HG02981 (cell line): ENCODE measurements at regions not wholly inside any gene's neighbourhood (a gene's known extent, or its start where the extent isn't known, plus 50 kb on each side); places are given as distances from the start of the nearest gene placed in this dataset.

ENCODE experiments used
- ATAC-seq: cut with Tn5 transposase; IDR thresholded peaks from one replicate; pipeline ENCODE4 v1.9.1; 2021; ENCODE audit warnings: mild to moderate bottlenecking, moderate library complexity; ENCODE audit not compliant: unreplicated experiment

DNA sequence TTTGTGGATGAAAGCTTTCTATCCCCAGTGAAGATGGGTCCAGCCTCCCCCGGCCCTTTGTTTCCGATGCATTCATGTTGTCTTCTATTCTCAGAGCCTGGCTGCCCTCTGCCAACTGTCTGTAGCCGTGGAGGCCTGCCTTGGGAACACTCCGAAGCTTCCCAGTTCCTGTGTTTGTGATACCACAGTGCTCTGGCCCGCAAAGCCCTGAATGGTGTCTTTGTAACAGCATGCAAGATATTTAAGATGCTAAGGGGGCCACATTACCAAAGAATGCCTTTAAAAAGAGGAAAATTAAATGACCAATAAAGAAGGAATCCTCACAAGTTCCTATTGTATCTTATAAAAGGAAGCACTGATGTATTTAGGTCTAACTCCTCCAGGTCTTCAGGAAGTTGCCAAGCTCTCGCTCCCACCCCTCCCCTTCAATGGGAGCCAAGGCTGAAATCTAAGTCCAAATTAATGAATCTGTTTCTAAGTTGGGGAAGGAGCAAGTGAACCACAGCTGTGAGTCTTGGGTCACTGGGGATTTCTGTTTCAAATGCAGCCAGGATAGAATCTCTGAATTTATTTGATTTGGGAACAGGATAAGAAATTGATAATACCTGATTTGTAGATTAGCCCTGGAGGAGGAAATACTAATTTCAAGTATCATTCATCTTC lies 596.1 kb downstream of the QKI start:
- ATAC-seq = no peak

DNA sequence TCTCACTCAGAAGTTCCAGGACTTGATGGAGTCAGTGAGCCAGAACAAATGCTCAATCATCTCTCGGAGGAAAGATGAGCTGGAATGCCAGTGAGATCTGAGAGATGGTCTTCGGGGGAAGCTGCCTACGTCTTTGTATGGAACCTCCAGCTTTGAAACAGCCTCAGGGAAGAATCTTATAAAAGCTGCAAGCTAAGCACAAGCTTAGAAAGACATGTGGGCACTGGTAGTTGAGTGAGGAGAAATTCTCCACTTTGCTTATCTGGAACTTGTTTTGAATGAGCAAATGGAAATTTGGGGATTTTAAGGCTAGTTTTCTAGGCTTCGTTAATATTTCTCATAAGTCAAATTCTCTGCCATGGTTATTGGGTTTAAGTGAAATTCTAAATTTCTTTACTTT lies 594.4 kb downstream of the QKI start:
- ATAC-seq = no peak

DNA sequence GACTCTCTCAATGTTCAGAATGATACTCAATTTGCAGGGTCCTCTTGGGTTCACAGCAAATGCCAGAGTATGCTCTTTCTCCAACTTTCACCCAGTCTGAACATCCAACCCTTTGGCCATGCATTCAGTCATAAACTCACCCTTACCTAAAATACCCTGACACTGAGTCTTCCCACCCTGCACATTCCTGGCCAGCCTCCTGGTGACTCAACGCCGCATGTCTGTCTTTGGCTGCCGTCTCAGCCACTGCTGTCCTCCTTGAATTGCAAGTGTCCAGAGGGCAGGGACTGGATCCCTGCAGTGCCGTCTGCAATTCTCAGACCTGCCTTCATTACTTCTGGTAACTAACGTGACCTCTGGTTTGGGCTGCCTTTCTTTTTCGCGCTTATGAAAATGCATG lies 593.4 kb downstream of the QKI start:
- ATAC-seq = no peak

DNA sequence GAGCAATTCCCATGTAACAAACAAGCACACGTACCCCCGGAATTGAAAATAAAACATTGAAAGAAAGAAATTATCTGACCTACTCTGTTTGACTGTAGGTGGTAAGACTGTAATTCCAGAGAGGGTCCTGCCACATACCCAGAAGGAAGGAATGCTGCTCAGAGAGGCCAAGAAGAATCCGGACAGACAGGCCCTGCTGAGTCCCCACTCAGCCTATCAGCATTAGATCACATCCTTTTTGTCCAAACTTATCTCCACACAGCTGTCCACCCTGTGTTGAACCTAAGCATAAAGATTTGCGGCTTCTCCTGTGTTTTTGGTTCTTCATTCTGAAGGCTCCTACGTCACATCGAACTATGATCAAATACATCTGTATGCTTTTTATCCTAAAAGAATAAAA lies 591.9 kb downstream of the QKI start:
- no peak for ATAC-seq

DNA sequence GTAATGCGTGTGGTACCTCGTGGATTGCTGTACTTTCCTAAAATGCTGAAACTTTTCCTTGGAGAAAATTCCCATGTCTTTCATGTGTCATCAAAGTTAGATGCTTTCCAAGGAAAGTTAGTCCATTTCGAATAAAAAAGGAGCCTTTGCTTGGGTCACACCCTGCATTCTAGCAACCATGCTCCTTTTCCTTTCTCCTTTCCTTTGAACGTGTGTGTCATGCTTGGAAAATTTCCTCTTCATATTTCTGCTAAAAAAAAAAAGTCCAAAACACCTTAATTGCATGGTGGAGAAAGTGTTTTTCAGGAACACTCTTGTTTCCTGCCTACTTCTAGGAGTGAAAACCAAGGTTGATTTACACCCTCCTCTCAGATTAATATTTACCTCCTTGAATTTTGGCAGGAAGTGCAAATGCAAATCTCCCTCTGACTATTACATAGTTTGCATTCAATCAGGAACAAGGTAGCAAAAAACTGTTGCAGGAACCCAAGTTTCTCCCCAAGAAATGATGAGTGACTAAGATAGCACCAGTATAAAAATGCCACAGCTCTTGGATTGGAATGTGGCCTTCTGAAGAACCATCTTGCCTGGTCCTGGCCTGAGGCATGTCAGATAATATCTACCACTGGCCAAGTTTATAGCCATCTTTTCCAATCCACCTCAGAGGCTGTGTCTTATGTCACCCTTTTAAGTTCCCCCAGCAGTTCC lies 590.6 kb downstream of the QKI start:
- ATAC-seq = no peak

DNA sequence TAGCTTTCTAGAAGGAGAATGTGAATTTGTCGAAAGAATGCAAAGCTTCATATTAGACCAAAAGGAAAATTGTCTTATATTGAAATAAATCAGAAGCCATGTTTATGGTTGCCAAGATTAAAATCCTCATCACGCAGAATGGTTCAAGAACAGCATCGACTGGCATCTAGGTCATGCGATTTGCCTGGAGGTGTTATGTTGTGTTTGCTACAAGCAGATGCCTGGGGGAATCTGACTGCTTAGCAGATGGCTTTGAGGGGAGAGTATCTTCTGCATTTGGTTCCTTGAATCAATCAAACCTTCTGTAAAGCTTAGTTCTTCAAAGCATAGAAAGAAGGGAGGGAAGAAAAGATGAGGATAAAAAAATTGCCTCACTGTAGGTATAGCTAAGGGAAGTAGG lies 585.8 kb downstream of the QKI start:
- no peak for ATAC-seq

DNA sequence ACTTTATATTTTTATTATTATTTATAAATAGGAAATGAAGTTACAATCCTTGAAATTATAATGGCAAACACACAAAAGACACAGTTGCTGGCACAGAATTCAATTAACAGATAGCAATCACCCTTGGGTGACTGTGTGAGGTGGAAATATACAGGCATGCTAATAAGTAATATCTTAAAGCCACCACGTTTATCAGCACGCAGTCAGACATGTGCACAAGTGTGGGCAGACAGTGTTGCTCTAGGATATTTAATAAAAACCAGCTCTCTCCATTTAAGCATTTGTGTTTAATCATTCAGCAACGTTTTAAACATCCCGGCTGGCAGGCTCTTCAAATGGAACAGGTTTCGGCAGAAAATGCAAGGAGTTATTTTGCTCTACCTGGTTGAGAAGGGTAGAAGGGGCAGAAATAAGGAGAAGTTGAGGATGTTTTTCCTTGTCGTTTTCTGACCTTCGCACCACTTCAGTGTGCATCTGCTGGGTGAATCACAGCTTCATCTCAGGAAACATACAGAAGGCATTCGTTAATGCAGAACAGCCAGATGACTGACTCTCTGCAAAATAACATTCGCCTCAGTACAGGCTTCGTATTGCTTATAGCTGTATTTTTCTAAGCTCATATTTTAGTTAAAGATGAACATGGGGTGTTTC lies 585.1 kb downstream of the QKI start:
- ATAC-seq = no peak

DNA sequence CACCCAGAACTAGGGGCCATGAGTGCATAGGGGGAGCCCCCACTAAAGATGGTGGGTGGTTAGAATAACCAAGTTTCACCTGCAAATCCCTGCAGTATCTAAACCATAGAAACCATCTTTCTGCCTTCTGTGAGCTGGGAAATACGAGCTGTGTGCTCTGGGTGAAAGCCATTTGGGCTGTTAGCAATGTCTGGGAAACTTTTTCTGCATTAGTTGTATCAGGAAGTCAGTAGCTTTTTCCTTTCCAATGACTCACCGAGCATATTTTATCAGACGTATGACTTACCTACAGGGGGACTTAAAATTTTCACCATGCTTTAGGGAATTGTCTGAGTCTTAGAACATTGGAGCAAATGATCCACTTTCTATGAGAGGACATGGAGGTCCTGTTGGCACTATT lies 584.0 kb downstream of the QKI start:
- no peak for ATAC-seq

DNA sequence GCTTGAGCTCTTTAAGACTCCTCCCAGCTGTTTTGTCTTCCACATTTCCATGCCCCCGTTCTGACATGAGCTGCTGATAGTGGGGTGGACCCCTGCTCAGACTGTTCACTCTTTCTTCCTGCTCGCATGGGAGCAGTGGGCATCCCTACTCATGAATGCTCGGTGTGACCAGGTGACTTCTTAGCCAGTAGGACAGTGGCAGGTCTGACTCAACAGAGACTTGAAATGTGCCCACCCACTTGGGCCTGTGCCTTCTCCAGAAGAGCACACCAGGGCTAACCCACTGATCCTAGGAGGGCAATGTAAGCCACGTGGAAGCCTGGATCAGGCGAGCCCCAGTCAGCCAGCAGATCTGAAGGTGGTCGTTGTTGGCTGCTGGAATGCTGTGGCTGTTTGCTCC lies 582.0 kb downstream of the QKI start:
- ATAC-seq = no peak

DNA sequence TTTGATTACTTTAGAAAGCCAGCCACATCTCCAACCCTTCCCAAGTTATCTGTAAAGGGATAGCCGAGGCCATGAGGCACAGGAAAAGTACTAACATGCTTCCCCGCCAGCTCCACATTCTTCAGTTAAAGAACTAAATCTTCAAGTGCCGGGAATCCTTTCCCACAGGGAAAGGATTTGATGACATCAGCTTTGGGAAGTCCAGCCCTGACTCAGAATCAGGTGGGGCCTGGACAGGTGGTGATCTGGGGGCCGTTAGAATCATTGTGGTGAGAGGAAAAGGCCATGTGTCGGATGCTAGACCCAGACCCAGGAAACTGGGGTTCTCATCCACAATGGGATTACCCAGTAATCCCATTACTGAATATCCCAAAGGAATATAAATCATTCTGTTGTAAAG lies 580.0 kb downstream of the QKI start:
- ATAC-seq = no peak

DNA sequence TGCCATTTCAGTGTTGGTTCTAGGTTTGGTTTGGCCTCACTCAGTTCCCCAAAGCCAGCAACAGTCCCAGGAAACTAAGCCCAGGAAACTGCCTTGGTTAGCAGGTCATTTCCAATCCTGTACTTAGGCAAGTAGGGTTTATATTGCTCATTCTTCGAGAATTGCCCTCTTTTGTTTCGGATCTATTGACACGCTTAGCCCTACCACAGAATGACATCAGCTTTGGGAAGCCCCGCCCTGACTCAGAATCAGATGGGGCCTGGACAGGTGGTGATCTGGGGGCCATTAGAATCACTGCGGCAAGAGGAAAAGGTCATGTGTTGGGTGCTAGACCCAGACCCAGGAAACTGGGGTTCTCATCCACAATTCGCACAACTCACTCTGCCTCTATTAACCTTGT lies 578.2 kb downstream of the QKI start:
- no peak for ATAC-seq

DNA sequence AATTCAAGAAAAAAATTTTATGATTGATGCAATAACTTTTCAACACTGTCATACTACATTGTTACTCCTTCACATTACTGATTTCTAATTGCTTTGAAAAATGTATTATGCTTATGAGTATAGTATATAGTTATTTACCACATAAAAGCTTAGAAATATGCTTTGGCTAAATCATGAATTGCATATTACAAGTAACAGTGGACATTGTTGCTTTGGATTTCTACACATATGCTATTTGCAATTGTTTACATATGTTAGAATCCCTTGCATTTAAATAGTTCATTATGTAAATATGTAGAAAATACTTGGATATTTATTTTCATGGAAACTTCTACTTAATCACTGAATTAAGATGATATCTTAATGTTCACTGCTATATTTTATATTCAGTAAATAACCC lies 577.5 kb downstream of the QKI start:
- no peak for ATAC-seq

DNA sequence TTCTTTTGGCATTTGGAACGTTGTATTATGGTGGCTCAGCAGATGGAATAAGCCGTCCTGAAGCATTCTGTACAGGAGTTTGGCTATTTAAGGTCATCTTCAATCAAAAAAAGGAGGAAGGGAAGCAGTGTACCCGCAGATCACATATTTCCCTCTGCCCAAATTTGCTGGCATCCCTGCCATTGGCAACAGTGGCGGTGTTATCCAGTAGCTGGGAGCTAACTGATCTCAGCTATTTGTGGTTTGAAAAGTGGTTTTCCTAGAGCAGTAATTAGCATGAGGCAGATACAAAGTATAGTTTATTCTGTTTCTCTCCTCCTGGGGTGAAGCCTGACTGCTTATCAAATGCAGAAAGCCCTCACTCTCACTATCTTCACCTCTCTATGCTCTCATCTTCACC lies 576.8 kb downstream of the QKI start:
- no peak for ATAC-seq

DNA sequence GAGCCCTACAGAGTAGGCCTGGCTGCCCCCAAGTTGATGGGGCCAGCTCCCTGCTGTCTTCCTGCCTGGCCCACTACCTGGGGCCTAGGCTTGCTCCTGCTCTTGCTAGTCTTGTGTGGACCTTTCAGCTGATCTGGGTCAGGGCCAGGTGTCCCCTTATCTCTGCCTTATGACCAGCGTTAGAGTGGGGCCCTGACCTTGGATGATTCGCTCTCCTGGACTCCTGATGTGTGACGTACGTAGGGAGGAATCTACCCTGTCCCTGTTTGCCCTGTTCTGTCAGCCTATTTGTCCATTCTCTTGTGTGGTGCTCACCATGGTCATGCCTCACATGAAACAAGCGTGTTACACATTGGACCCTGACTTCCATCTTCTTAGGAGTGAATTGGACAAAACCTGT lies 571.8 kb downstream of the QKI start:
- ATAC-seq = no peak

DNA sequence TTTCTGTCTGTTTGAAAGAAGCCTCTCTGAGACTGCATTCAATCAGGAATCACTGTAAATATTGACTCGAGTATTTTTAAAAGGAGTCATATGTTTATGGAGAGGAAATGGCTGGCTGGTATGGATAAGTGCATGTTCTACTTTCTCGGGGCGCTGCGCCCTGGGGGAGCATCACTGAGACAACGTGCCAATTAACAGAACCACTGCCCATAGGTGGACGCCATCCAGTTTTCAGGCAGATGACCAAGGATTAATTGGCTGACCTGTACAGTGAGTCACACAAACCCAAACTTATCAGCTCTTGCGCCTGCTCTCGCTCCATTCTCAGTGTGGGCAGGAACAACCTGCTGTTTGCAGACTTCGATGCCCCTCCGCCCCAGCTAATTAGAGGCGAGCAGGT lies 571.2 kb downstream of the QKI start:
- ATAC-seq = no peak

DNA sequence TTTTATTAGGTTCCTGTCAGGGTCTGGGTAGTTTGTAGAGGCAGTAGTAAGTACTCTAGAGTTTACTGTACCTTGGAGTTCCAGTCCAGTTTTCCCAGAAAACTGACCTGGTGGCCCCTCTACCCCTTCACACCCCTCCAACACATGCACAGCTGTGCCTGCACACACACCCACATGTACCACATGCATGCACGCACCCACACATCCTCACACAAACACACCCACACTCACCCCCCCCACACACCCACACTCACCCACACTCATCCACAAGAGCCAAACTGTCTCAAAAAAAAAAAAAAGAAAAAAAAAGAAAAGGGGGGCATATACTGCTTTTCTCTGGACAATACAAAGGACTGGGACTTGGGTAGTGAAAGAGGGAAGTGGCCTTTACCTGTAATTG lies 570.5 kb downstream of the QKI start:
- no peak for ATAC-seq

DNA sequence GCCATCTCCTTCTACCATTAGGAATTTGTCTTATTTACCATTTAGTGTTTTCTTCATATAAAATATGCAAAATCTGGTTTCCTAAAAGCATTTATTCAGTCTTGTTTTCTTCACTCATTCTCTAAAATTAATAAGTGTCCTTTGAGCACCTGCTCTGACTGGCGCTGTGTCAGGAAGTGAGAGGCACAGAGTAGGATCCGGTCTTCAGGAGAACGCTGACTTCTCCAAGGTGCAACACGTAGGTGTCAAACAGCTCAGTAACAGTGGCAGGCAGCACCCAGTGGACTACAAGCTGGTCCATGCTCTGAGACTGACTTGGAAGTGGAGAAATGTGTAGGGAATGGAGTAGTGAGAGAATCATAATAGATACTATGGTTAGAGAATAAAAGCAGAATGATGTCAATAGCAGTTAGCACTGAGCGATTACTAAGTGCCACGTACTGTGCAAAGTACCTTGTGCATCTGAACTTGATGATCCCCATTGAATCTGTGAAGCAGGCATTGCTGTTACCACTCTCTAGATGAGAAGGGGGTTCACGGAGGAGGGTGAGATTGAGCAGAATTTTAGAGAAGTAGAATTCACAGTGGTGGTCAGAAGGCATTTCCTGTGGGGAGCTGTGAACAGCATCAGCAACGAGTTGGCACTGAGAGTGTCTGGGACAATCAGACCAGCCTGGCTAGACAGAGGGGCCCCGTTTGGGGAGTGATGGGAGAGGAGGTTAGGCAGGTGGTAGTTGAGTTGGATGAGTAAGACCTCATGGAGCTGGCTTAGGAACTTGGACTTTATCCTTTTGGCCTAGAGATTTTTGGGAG lies 569.8 kb downstream of the QKI start:
- no peak for ATAC-seq

DNA sequence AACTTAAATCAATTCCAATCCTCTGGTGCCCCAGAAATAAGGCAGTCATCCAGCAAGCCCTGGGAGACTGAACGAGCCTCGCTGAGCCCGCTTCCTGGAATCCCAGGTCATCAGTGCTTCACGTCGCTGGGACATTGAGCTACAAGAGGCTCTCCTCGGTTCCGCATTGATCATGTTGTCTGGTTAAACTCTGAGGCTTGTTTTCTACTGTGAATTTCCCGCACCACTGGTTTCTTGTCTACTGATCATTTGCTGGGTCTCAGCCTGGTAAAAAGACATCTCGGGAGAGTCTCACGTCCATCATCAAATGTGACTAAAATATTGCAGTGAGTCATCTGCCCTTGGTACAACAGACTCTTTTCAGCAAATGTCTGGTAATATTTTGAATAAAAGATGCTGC lies 569.2 kb downstream of the QKI start:
- no peak for ATAC-seq

DNA sequence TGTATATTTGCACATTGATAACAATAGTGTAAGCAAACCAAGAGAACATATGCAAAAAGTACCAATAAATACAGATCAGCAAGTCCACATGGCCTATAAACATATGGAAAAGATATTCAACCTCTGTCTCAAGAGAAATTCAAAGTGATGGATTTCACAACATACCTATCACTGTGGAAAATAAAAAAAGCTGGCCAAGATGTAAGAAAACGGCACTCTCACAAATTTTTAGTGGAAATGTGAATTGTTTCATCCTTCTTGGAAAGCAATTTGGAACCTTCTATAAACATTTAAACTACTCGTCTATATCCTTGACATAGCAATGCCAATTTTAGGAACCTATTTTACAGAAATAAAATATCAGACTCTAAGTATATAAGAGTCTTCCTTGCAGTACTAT lies 559.8 kb downstream of the QKI start:
- ATAC-seq = no peak

DNA sequence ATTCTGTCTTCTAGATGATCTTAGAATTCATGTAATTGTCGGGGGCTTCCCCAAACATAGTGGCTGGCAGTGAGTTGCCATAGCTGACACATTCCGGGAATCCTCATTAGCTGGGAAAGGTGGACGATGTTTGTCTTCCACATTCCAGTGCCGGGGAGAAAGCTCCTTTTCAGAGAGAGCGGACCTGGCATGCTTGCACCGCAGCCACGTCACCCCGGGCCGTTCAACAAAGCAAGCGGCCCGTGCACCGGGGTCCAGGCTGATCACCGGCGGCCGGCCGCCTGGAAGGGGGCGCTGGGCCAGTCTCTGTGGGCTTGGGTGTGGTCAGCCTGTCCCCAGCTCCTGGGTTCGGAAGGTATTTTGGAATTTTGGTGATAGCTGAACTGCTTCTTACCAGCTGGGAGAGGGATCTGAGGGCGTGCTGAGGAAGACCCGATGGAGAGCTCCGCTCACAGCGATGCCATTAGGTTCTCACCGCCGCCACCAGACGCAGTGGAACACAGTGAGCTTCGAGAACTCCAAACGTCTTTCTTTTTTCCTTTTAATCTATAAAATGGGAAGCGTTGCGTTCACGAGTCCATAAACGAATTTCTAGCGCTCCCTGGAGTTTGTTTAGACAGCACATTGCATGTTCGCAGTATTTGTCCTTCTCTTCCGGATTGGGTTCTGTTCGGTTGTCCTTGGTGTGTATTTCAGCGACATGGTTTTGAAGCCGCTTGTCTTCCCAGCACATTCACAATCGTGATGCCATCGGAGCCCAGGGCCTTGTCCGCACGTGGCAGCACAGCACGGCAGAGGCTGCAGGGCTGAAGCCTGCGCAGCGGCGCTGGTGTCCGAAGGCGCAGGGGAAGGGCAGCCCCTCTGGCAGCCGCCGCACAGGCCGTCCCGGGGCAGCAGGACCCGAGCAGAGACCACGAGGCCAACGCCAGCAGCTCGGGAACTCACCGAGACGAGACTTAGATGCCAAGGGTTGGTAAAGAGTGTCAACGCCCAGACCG lies 557.6 kb downstream of the QKI start:
- ATAC-seq = no peak
